ENCODE measurements at regions not wholly inside any gene's neighbourhood (a gene's known extent, or its start where the extent isn't known, plus 50 kb on each side); places are given as distances from the start of the nearest gene placed in this dataset.

DNA sequence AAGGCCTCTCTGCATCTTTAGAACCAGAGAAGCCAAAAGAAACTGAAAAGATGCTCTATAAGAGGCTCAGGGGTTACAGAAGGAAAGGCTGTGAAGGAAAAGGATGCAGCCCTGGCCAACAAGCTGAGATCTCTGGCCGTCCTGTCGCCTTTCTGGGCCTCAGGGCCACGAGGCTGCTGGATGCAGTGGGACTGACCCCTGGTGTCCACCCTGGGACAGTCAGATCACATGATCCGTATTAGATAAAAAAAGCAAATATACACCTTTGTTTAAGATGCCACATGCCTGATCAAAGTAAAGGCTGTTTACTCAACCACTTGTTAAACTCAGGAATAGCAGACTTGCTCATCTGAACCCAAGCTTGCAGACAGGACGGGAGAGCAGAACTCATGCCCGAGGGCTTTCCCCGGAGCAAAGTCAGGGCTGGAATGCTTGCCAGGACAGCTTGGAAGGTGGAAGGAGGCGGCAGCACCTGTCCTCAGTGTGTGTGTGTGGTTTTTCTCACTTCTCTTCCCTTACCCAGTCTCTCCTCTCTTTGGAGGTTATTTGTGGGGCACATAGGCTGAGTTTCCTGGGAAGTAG, 206.5 kb upstream of the TSHZ3 start:
- no peak overlapping the region for H3K4me3 ChIP-seq (ENCODE audit: control insufficient read depth, low read depth, low read length)
- DNase-seq (ENCODE audit: low read depth): no peak
- TF ChIP-seq, protein P1, sequence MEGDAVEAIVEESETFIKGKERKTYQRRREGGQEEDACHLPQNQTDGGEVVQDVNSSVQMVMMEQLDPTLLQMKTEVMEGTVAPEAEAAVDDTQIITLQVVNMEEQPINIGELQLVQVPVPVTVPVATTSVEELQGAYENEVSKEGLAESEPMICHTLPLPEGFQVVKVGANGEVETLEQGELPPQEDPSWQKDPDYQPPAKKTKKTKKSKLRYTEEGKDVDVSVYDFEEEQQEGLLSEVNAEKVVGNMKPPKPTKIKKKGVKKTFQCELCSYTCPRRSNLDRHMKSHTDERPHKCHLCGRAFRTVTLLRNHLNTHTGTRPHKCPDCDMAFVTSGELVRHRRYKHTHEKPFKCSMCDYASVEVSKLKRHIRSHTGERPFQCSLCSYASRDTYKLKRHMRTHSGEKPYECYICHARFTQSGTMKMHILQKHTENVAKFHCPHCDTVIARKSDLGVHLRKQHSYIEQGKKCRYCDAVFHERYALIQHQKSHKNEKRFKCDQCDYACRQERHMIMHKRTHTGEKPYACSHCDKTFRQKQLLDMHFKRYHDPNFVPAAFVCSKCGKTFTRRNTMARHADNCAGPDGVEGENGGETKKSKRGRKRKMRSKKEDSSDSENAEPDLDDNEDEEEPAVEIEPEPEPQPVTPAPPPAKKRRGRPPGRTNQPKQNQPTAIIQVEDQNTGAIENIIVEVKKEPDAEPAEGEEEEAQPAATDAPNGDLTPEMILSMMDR (IDR thresholded peaks at IDR 0.05; ENCODE audit: control insufficient read depth, insufficient read depth, low read depth, low read length, missing control alignments): no peak

DNA sequence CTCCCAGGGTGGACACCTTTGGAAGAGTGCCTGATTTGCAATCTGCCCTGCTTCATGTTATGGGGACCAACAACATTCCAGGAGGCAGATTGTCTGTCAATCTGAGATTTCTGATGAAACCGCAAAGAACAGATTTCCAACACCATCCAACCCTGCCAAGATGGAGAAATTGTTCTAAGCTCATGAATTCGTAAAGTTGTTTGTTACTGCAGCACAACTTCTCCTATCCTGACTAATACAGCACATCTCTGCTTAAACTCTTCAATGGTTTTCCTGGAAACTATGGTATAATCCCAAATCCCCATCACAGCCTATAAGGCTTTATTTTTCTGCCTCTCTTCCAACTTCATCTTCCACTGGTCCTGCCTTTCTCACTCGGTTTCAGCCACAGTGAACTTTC, 210.3 kb upstream of the TSHZ3 start:
- TF ChIP-seq, protein P1 (IDR thresholded peaks at IDR 0.05; ENCODE audit: control insufficient read depth, insufficient read depth, low read depth, low read length, missing control alignments): no peak
- no peak overlapping the region for H3K4me3 ChIP-seq (ENCODE audit: control insufficient read depth, low read depth, low read length)
- no peak for DNase-seq (ENCODE audit: low read depth)

GRCh38 chr19:31560086-31561060, 211.1 kb upstream of the TSHZ3 start:
- no peak overlapping the region for H3K4me3 ChIP-seq (ENCODE audit: control insufficient read depth, low read depth, low read length)
- TF ChIP-seq, protein P1 (IDR thresholded peaks at IDR 0.05; ENCODE audit: control insufficient read depth, insufficient read depth, low read depth, low read length, missing control alignments): no peak
- no peak for DNase-seq (ENCODE audit: low read depth)

- no peak overlapping the region for H3K4me3 ChIP-seq (ENCODE audit: control insufficient read depth, low read depth, low read length)
- no peak for DNase-seq (ENCODE audit: low read depth)
- TF ChIP-seq, protein P1 (IDR thresholded peaks at IDR 0.05; ENCODE audit: control insufficient read depth, insufficient read depth, low read depth, low read length, missing control alignments): no peak
Measured at GRCh38 chr19:31562966-31563612, 213.9 kb upstream of the TSHZ3 start.

DNA sequence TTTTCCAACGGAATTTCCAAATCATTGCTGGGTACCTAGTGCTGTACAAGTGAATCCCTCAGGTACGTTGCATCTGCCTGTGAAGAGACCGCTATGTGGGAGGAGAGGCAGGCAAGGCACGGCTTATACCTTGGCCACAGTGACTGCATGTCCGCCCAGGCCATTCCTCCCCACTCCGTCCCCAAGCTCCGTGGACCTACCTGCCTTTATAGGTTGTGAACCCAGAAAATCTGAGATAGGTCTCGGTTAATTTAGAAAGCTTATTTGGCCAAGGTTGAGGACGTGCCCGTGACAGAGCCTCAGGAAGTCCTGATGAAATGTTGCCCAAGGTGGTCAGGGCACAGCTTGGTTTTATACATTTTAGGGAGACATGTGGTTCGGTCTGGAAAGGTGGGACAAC, 218.5 kb upstream of the TSHZ3 start:
- no peak overlapping the region for H3K4me3 ChIP-seq (ENCODE audit: control insufficient read depth, low read depth, low read length)
- TF ChIP-seq, protein P1 (IDR thresholded peaks at IDR 0.05; ENCODE audit: control insufficient read depth, insufficient read depth, low read depth, low read length, missing control alignments): no peak
- no peak for DNase-seq (ENCODE audit: low read depth)

DNA sequence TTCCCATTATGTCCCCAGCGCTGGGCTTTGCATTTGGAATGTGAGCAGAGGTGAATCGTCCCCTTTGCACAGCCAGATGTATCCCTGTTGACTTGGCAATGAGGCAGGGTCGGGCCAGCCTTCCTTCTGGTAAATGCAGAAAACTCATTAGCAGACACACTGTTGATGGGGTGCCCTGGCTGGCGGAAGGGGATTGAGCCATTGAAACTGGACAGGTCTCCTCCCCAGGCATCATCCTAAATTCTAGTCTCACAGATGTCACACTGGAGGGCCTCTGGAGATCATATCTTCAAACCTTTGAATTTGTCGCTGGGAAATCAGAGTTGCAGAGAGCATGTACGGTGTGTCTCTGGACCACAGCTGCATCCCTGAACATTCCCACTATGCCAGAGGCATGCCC, 219.5 kb upstream of the TSHZ3 start:
- no peak for DNase-seq (ENCODE audit: low read depth)
- TF ChIP-seq, protein P1 (IDR thresholded peaks at IDR 0.05; ENCODE audit: control insufficient read depth, insufficient read depth, low read depth, low read length, missing control alignments): no peak
- H3K4me3 ChIP-seq (ENCODE audit: control insufficient read depth, low read depth, low read length): no peak overlapping the region

All from AG09309 (cell line).